AG09309 (cell line): ENCODE measurements at regions not wholly inside any gene's neighbourhood (a gene's known extent, or its start where the extent isn't known, plus 50 kb on each side); places are given as distances from the start of the nearest gene placed in this dataset.

Experiments
- DNase-seq: peaks from one replicate; pipeline ENCODE4 v3.0.0-alpha.2; 2010; ENCODE audit warnings: low read depth
- H3K4me3 ChIP-seq: 2 replicates; pipeline ENCODE4 v1.5.1; 2011; ENCODE audit warnings: mild to moderate bottlenecking, low read depth, low read length, moderate library complexity; ENCODE audit not compliant: control insufficient read depth
- TF ChIP-seq, protein P1 (sequence below): IDR thresholded peaks from 2 replicates; pipeline ENCODE4 v1.5.1; 2011; ENCODE audit warnings: mild to moderate bottlenecking, low read depth, low read length, inconsistent platforms; ENCODE audit not compliant: insufficient read depth, control insufficient read depth; ENCODE audit errors: missing control alignments

GRCh38 chr15:31444844-31445243 is 118.2 kb downstream of the KLF13 start:
- DNase-seq = no peak
- TF ChIP-seq, protein P1, sequence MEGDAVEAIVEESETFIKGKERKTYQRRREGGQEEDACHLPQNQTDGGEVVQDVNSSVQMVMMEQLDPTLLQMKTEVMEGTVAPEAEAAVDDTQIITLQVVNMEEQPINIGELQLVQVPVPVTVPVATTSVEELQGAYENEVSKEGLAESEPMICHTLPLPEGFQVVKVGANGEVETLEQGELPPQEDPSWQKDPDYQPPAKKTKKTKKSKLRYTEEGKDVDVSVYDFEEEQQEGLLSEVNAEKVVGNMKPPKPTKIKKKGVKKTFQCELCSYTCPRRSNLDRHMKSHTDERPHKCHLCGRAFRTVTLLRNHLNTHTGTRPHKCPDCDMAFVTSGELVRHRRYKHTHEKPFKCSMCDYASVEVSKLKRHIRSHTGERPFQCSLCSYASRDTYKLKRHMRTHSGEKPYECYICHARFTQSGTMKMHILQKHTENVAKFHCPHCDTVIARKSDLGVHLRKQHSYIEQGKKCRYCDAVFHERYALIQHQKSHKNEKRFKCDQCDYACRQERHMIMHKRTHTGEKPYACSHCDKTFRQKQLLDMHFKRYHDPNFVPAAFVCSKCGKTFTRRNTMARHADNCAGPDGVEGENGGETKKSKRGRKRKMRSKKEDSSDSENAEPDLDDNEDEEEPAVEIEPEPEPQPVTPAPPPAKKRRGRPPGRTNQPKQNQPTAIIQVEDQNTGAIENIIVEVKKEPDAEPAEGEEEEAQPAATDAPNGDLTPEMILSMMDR = no peak
- no peak overlapping the region for H3K4me3 ChIP-seq

DNA sequence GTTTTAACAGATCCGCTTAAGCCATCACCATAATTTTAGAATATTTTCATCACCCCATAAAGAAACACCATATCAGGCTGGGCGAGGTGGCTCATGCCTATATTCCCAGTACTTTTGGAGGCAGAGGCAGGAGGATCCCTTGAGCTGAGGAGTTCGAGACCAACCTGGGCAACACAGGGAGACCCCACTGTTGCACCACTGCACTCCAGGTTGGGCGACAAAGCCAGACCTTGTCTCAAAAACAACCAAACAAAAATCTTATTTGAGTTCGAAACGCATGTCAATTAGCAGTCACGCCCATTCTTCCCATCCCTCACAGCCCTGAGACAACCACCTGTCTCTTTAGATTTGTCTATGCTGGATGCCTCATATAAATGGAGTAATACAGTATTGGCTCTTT is 119.9 kb downstream of the KLF13 start:
- no peak for DNase-seq
- no peak overlapping the region for H3K4me3 ChIP-seq
- TF ChIP-seq, protein P1 = no peak

- no peak overlapping the region for H3K4me3 ChIP-seq
- TF ChIP-seq, protein P1 = no peak
- DNase-seq = no peak
Observed at GRCh38 chr15:31447931-31448634, 121.4 kb downstream of the KLF13 start.

DNA sequence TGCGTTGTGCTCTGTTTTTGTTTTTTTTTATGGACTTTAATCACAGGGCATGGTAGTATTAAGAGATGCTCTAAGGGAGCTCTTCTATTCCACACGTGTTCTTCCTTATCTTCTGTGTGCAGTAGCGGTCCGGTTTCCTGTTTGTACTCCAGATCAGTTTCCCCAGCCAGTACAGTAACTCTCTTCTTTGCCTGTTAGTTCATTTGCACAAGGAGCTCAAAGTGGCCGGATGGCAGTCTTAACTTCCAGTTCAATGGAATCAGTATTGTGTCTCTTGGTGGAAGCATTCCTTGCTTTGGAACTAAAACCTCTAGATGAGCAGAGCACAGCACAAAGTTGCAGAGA is 122.0 kb downstream of the KLF13 start:
- DNase-seq = no peak
- TF ChIP-seq, protein P1 = no peak
- H3K4me3 ChIP-seq = no peak overlapping the region

- no peak for DNase-seq
- TF ChIP-seq, protein P1 = no peak
- no peak overlapping the region for H3K4me3 ChIP-seq
Observed at GRCh38 chr15:31452595-31453557, 126.2 kb downstream of the KLF13 start.

DNA sequence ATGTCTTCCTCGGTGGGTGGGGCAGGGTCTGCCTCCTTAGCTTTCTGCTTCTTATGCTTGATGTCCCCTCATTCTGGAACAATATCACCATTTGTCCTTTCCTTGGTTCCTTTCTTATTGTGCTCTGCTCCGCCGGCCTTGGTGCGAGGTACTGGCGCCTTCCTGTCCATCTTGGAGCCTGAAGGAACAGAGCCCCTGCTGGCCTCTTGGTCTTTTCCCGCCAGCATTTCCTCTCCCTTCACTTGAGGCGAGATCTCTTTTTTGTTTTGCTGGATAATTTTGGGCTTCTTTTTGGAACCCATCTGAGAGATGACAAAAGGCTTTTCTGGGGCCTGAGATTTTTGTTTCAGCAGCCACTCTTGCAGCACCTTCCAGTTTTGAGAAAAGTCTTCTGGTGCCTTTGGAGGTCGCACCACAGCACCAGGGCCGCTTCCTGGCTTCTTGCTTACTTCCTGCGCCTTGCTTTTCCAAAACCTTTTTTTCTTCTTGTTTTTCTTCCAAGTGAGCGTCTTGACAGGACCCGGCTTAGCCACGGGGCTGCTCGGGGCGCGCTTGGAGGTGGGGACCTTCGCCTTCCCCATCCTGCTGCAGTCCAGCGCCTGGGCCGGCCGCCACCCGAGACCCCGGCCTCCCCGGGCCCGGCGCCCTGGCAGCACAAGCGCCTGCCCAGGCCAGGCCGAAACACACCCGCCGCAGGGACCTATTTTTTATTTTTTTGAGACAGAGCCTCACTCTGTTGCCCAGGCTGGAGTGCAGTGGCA is 127.1 kb downstream of the KLF13 start:
- no peak overlapping the region for H3K4me3 ChIP-seq
- DNase-seq = no peak
- TF ChIP-seq, protein P1 = no peak
